Suppressor macrophage treated with lipopolysaccharide for 4 hours (primary cell): ENCODE measurements at regions not wholly inside any gene's neighbourhood (a gene's known extent, or its start where the extent isn't known, plus 50 kb on each side); places are given as distances from the start of the nearest gene placed in this dataset.
"Not testable (repeated sequence)": the region's sequence is repeated elsewhere in the genome, so short reads cannot be mapped to it uniquely, and the experiment has no call there.

ENCODE experiments used
- DNase-seq: peaks from one replicate; pipeline ENCODE4 v3.0.0-alpha.2; 2020

DNA sequence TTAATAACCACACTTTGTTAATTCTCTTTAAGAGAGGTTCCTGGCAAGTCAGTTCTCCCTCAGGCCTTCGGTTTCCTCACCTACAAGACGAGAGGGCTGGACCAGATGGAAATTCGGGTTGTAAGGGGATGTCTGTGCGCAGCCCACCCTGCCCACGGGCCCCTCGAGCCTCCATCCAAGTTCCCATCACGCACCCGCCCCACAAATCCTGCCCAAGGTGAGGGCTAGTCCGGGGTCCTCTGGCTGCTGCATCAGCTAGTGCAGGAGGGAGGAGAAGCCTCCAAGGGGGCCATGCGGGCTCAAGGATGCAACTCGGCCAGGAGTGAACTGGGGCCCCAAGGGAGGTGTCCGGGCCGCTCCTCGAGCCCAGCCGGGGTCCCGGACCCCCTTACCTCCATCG, 169.6 kb upstream of the TP53TG3 start:
- not testable (repeated sequence) for DNase-seq

DNA sequence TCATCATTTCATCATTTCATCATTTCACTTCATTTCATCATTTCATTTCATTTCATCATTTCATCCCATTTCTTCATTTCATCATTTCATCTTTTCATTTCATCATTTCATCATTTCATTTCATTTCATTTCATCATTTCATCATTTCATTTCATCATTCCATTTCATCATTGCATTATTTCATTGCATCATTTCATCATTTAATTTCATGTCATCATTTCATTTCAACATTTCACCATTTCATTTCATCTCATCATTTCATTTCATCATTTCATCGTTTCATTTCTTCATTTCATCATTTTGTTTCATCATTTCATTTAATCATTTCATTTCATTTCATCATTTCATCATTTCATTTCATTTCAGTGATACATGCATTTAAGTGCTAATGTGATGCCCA, 166.9 kb upstream of the TP53TG3 start:
- not testable (repeated sequence) for DNase-seq

DNA sequence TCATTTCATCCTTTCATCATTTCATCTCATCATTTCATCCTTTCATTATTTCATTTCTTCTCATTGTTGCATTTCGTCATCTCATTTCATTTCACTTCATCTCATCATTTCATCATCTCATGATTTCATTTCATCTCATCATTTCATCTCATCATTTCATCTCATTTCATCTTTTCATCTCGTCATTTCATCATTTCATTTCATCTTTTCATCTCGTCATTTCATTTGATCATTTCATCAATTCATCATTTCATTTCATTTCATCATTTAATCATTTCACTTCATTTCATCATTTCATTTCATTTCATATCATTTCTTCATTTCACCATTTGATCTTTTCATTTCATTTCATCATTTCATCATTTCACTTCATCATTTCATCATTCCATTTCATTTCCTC, 131.3 kb upstream of the TP53TG3 start:
- not testable (repeated sequence) for DNase-seq

DNA sequence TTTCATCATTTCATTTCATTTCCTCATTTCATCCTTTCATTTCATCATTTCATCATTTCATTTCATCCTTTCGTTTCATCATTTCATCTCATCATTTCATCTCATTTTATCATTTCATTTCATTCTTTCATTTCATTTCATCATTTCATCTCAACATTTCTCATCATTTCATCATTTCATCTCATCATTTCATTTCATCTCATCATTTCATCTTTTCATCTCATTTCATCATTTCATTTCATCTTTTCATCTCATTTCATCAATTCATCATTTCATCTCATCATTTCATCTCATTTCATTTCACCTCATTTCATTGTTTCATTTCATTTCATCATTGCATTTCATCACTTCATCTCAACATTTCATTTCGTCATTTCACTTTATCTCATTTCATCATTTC, 129.7 kb upstream of the TP53TG3 start:
- DNase-seq, result not testable (repeated sequence)
